ENCODE measurements at regions not wholly inside any gene's neighbourhood (a gene's known extent, or its start where the extent isn't known, plus 50 kb on each side); places are given as distances from the start of the nearest gene placed in this dataset.
"Not testable (repeated sequence)": the region's sequence is repeated elsewhere in the genome, so short reads cannot be mapped to it uniquely, and the experiment has no call there.

DNA sequence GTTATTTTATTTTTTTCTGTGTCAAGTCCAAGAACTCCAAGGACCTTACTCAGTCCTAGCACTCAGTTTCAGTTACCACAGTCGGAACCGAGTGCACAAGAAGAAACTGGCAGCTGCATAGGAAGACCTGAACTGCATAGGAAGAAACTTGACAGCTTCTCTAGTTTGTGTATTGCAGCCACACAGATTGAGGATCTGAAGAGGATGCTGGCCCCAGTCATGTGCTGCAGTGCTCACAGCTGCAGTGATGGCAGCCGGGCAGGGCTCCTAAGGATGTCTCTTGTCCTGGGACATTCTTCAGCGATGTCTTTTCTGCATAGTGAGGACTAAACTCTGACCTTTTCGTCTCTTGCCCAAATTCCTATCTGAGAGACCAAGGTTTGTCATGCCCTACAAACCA, 261.2 kb downstream of the STIM2 start:
- DNase-seq (ENCODE audit: low spot score): no peak

DNA sequence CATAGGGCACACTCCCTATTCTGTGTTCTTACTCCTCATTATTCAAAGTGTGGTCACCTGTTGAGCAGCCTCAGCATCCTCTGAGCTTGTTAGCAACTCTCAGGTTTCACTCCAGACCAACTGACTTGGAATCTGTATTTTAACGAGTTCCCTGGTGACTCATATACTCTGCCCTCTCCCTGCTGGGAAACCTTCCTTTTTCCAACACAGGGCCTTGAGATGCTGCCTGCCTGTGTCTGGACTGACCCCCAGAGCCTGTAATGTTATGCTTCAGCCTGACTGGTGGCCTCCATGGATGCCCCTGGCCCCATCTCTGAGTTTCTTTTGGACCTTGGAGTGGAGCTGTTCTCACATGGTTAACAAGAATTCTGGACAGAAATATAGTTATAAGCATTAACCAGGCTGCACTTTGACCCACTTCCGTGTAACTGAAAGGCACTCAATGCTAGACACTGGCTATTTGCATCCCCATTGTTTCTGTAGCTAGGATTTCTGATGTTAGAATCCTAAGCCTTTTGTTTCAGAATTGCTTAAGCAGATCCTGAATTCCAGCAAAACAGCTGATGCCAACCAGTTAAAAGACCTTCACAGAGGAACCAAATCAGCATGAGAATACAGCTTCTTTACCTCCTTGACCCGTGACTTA, 262.6 kb downstream of the STIM2 start:
- no peak for DNase-seq (ENCODE audit: low spot score)

DNA sequence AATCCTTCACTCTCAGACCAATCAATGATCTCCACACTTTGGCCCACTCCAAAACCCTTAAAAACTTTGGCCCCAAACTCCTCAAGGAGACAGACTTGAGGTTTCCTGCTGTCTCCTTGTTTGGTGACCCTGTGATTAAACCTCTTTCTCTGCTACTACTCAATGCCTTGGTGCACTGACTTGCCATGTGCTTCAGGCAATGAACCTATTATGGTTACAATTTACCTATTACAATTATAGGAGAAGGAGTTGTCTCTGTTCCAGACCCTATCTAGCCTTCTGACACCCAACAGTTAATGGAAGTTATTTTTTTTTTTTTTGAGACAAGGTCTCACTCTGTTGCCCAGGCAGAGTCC, 263.1 kb downstream of the STIM2 start:
- DNase-seq (ENCODE audit: low spot score): no peak

DNA sequence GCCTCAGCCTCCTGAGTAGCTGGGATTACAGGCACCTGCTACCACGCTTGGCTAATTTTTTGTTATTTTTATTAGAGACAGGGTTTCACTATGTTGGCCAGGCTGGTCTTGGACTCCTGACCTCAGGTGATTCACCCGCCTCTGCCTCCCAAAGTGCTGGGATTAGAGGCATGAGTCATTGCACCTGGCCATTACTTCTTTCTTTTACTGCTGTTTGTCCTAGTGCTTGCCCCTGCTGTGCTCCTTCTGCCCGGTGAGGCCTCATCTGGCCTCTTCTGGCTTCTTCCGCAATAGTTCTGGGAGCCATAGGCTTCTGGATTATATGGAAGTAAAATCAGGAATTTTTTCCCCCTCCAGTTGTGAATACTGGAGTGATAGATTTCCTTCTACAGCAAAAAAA, 266.3 kb downstream of the STIM2 start:
- not testable (repeated sequence) for DNase-seq (ENCODE audit: low spot score)

DNA sequence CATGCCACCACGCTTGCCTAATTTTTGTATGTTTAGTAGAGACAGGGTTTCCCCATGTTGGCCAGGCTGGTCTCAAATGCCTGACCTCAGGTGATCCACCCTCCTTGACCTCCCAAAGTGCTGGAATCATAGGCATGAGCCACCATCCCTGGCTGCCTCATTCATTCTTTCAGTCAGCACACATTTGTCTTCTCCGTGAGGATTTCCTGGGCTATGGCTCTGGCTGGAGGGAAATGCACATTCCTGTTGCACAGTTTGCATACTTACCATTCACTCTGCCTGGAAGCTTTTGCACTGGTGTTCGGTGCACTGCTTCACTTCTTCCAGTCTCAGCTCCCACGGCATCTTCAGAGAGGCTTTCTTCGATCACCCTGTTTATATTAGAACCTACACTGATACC, 267.8 kb downstream of the STIM2 start:
- DNase-seq (ENCODE audit: low spot score): no peak

- no peak for DNase-seq (ENCODE audit: low spot score)
Observed at GRCh38 chr4:27129871-27130366, 269.3 kb downstream of the STIM2 start.

- no peak for DNase-seq (ENCODE audit: low spot score)
Observed at GRCh38 chr4:27132497-27132896, 271.9 kb downstream of the STIM2 start.

DNA sequence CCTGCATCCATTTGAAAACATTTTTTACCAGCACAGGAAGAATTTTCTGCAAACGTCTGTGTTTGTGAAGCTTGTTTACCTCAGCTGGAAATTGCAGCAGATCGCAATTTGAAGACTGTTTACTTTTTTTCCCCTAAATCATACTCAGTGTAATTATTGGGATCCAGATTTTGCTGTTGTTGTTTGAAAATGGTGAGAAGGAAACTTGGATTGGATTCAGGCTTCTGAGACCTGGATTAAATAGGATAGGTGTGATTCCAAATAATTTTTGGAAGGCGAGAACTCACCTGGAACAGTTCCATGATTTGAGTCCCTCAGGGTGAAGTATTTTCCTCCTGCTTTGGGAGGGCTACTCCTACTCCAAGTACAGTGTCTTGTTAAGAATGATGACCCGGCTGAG, 279.8 kb downstream of the STIM2 start:
- no peak for DNase-seq (ENCODE audit: low spot score)

- no peak for DNase-seq (ENCODE audit: low spot score)
Observed at GRCh38 chr4:27141530-27141929, 280.9 kb downstream of the STIM2 start.

- DNase-seq (ENCODE audit: low spot score): no peak
Observed at GRCh38 chr4:27142841-27143240, 282.2 kb downstream of the STIM2 start.

GRCh38 chr4:27145597-27145996, 285.0 kb downstream of the STIM2 start:
- DNase-seq (ENCODE audit: low spot score): no peak

DNA sequence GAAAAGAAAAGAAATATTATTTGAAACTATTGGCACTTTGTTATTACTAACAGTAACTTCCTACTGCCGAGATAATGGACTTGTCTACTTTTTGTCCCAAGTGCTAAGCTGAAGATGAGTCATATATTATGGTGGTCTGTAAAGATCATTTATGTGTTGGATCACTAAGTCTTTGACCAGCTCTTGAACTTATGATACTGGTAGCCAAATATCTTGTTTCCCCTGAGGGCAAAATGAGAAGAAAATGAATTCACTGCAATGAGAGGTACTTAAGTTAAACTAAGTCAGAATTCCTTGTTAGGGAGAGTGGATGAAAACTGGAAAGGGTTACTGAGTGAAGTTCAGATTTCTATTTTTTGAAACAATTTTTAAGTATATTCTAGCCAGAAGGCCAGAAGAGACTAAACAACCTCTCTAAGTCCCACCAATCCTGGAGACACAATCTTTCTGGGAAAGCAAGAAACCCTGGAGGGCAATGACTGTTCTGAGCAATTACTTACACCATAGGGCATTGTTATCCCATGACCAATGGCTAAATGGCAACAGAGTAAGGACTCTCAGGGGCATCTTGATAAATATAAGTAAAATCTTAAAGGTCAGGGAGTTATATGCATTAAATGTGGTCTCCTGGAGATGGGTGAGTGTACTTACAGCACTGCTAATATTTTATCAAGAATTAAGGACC, 287.7 kb downstream of the STIM2 start:
- no peak for DNase-seq (ENCODE audit: low spot score)

- DNase-seq (ENCODE audit: low spot score): no peak
Observed at GRCh38 chr4:27149541-27150212, 289.0 kb downstream of the STIM2 start.

DNA sequence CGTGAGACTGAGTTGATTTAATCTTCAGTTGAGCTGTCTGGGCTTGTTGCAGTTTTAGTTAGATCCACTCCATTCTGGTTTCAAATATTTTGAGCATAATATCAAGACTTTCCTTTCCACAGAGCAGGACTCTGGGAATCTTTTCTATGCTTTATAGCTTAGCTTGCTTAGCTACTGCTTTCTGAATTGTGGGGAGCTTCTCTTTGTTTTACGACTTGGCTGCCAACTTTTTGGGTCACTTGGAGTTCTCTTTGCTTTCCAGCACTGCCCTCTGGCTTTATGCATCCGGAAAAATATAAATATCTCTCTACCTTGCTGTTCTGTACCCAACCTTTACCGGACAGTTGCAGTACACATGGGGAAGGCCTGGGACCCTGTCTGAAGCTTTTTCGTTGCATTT, 292.1 kb downstream of the STIM2 start:
- DNase-seq (ENCODE audit: low spot score): no peak

GRCh38 chr4:27154706-27155105, 294.1 kb downstream of the STIM2 start:
- no peak for DNase-seq (ENCODE audit: low spot score)

GRCh38 chr4:27161191-27161590, 300.6 kb downstream of the STIM2 start:
- no peak for DNase-seq (ENCODE audit: low spot score)

GRCh38 chr4:27168783-27169182, 308.1 kb downstream of the STIM2 start:
- no peak for DNase-seq (ENCODE audit: low spot score)

GRCh38 chr4:27173280-27173679, 312.6 kb downstream of the STIM2 start:
- DNase-seq (ENCODE audit: low spot score): no peak

DNA sequence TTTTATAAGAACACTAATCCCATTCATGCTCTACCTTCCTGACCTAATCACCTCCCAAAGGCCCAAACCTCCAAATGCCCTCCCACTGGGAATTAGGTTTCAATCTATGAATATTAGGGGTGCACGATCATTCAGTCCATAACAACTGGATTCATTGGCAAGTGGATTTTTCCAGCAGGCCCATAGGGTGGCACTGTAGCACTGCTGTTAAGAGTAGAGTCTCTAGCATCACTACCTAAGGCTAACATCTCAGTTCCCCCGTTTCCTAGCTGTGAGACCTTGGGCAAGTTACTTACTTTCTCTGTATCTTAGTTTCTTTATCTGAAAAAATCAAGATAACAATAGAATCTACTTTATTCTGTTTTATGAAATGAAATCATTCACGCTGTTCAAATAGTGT, 315.8 kb downstream of the STIM2 start:
- DNase-seq (ENCODE audit: low spot score): no peak

GRCh38 chr4:27176881-27177280, 316.2 kb downstream of the STIM2 start:
- DNase-seq (ENCODE audit: low spot score): no peak

- no peak for DNase-seq (ENCODE audit: low spot score)
Observed at GRCh38 chr4:27178061-27178460, 317.4 kb downstream of the STIM2 start.

DNA sequence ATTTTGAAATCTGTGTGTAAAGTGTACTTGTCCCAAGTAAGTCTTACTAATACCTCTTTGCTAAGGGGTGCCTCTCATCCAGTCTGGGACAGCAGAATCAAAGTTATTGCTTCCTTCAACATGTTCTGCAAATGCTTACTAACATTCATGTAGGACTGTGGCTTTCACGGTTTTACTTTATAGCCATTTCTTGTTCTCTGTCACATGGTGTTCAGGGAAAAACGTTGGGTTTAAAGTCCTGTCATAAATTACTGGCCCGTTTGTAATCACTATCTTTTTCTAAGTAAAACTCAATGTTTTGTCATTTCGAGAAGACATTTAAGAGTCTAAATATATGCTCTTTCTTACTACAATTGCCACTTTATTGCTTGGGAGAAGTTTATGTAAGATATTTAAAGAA, 321.1 kb downstream of the STIM2 start:
- DNase-seq (ENCODE audit: low spot score): no peak

DNA sequence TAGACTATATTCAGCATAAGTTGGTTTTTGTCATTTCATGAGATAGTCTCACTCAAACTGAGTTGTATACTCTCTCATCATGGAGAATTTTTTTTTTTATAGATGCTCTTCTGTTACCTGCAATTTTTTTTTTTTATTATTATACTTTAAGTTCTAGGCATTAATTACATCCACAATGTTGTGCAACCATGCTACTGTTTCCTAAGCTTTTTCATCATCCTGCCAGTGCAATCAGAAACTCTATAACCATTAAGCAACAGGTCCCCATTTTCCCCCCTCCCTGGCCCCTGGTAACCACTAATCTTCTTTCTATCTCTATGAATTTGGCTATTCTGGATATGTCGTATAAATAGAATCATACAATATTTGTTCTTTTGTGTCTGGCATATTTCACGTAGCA, 321.6 kb downstream of the STIM2 start:
- DNase-seq (ENCODE audit: low spot score): no peak
